H1 (cell line): ENCODE measurements at regions not wholly inside any gene's neighbourhood (a gene's known extent, or its start where the extent isn't known, plus 50 kb on each side); places are given as distances from the start of the nearest gene placed in this dataset.

Source experiments
- CTCF ChIA-PET: fragments of 300-600 bp; sonication (Branson Sonifier 250); formaldehyde crosslinking; loops from one replicate; lab custom pipeline; 2021; ENCODE audit not compliant: partially characterized antibody; lab: Charles Lee
- POLR2A ChIA-PET: fragments of 300-600 bp; sonication (Branson Sonifier 250); formaldehyde crosslinking; loops from one replicate; lab custom pipeline; 2021; ENCODE audit warnings: inconsistent platforms; ENCODE audit not compliant: partially characterized antibody; lab: Charles Lee
- DNase-seq, 2 experiments: peaks; one replicate each; pipeline versions ENCODE4 v3.0.0 to v3.0.0-alpha.2; 2010 to 2022; ENCODE audit warnings: low spot score in 2 of 2, low read depth in 1 of 2, mixed read lengths in 1 of 2
- FAIRE-seq: peaks from 2 replicates; lab custom pipeline; 2011; peaks lifted over from hg19 to GRCh38; lab: Jason Lieb, UNC
- H2AFZ ChIP-seq: 2 replicates; pipeline ENCODE4 v1.8.1; 2012; ENCODE audit warnings: low read length, inconsistent platforms
- H2AK5ac ChIP-seq: 2 replicates; pipeline ENCODE4 v1.6.1; 2013; ENCODE audit warnings: low read depth, low read length
- H2BK120ac ChIP-seq: replicated peaks from 2 replicates; pipeline ENCODE3; 2013; ENCODE audit warnings: low read depth, low read length, inconsistent platforms
- H2BK12ac ChIP-seq: 2 replicates; pipeline ENCODE4 v1.6.1; 2013; ENCODE audit warnings: low read depth, low read length
- H2BK15ac ChIP-seq: 2 replicates; pipeline ENCODE4 v1.6.1; 2013; ENCODE audit warnings: low read length
- H2BK20ac ChIP-seq: 2 replicates; pipeline ENCODE4 v1.6.1; 2013; ENCODE audit warnings: low read length
- H2BK5ac ChIP-seq: 2 replicates; pipeline ENCODE4 v1.6.1; 2013; ENCODE audit warnings: low read depth, low read length
- H3K14ac ChIP-seq: 2 replicates; pipeline ENCODE4 v1.6.1; 2013; ENCODE audit warnings: inconsistent platforms; ENCODE audit not compliant: insufficient read length
- H3K18ac ChIP-seq: 2 replicates; pipeline ENCODE4 v1.6.1; 2013; ENCODE audit warnings: low read length; ENCODE audit errors: extremely low read depth
- H3K23ac ChIP-seq: 2 replicates; pipeline ENCODE4 v1.6.1; 2013; ENCODE audit warnings: inconsistent platforms; ENCODE audit not compliant: insufficient read length
- H3K23me2 ChIP-seq: 2 replicates; pipeline ENCODE4 v1.6.1; 2013; ENCODE audit warnings: low read depth, low read length
- H3K27ac ChIP-seq: 2 replicates; pipeline ENCODE4 v1.6.1; 2011; ENCODE audit warnings: low read depth, low read length, inconsistent platforms
- H3K27me3 ChIP-seq, 4 experiments: replicated peaks in 1 of 4; 1 replicate in 1 of 4; 2 replicates in 3 of 4; pipeline versions ENCODE4 v1.6.1 to v1.8.1; 2011 to 2013; ENCODE audit warnings: low read length in 3 of 4, mild to moderate bottlenecking in 3 of 4, inconsistent platforms in 2 of 4, mixed read lengths in 2 of 4, moderate library complexity in 1 of 4; ENCODE audit not compliant: control insufficient read depth in 3 of 4, insufficient read depth in 3 of 4; ENCODE audit errors: extremely low read depth in 1 of 4
- H3K36me3 ChIP-seq, 4 experiments: 2 replicates each; pipeline versions ENCODE4 v1.6.1 to v1.8.1; 2011 to 2013; ENCODE audit warnings: mild to moderate bottlenecking in 4 of 4, low read length in 3 of 4, moderate library complexity in 2 of 4, control low read depth in 1 of 4, inconsistent platforms in 1 of 4; ENCODE audit not compliant: insufficient read depth in 4 of 4, control insufficient read depth in 2 of 4
- H3K4ac ChIP-seq: replicated peaks from 2 replicates; pipeline ENCODE3; 2013; ENCODE audit warnings: low read length, low read depth, mixed read lengths, inconsistent platforms; ENCODE audit not compliant: insufficient read length
- H3K4me1 ChIP-seq, 4 experiments: replicated peaks in 1 of 4; 1 replicate in 1 of 4; 2 replicates in 3 of 4; pipeline versions ENCODE4 v1.6.1 to v1.8.1; 2011 to 2013; ENCODE audit warnings: low read length in 3 of 4, inconsistent platforms in 2 of 4, mixed read lengths in 1 of 4; ENCODE audit not compliant: insufficient read depth in 4 of 4, control insufficient read depth in 3 of 4
- H3K4me2 ChIP-seq, 2 experiments: 2 replicates each; pipeline versions ENCODE4 v1.6.1 to v1.8.1; 2011 to 2013; ENCODE audit warnings: low read depth in 2 of 2, low read length in 2 of 2, control low read depth in 1 of 2, inconsistent platforms in 1 of 2, mild to moderate bottlenecking in 1 of 2; ENCODE audit not compliant: insufficient read depth in 1 of 2
- H3K4me3 ChIP-seq, 4 experiments: fragments of 200-600, 300-600 bp in 1 of 4; sonication (generic), shearing (Covaris generic), sonication (Bioruptor Twin) in 1 of 4; 2 replicates each; pipeline versions ENCODE4 v1.5.1 to v1.8.1; 2011 to 2016; ENCODE audit warnings: low read length in 4 of 4, low read depth in 3 of 4, control low read depth in 2 of 4, inconsistent platforms in 2 of 4, mild to moderate bottlenecking in 2 of 4, mixed read lengths in 1 of 4, moderate library complexity in 1 of 4; ENCODE audit not compliant: insufficient read depth in 2 of 4; ENCODE audit errors: extremely low read depth in 1 of 4
- H3K56ac ChIP-seq: replicated peaks from 2 replicates; pipeline ENCODE3; 2013; ENCODE audit warnings: low read depth, mild to moderate bottlenecking, mixed read lengths, low read length, inconsistent platforms; ENCODE audit not compliant: insufficient read length
- H3K79me1 ChIP-seq: 2 replicates; pipeline ENCODE4 v1.6.1; 2013; ENCODE audit warnings: low read depth, low read length, control low read depth
- H3K79me2 ChIP-seq, 2 experiments: 2 replicates each; pipeline versions ENCODE4 v1.6.1 to v1.8.1; 2012 to 2013; ENCODE audit warnings: low read length in 2 of 2, mild to moderate bottlenecking in 2 of 2, inconsistent platforms in 1 of 2; ENCODE audit not compliant: insufficient read depth in 2 of 2, control insufficient read depth in 1 of 2
- H3K9ac ChIP-seq, 4 experiments: replicated peaks in 1 of 4; 1 replicate in 1 of 4; 2 replicates in 3 of 4; pipeline versions ENCODE4 v1.6.1 to v1.8.1; 2011 to 2013; ENCODE audit warnings: low read depth in 3 of 4, low read length in 3 of 4, control low read depth in 2 of 4, mild to moderate bottlenecking in 2 of 4, moderate library complexity in 2 of 4, inconsistent platforms in 1 of 4; ENCODE audit errors: extremely low read depth in 1 of 4
- H3K9me3 ChIP-seq, 2 experiments: 2 replicates each; pipeline versions ENCODE4 v1.6.1 to v1.8.1; 2012 to 2013; ENCODE audit warnings: mild to moderate bottlenecking in 2 of 2, moderate library complexity in 2 of 2, control low read depth in 1 of 2, inconsistent platforms in 1 of 2, low read depth in 1 of 2, low read length in 1 of 2, mixed read lengths in 1 of 2; ENCODE audit not compliant: insufficient read depth in 2 of 2
- H4K20me1 ChIP-seq, 2 experiments: replicated peaks in 1 of 2; 2 replicates each; pipeline versions ENCODE3 to v1.8.1; 2011 to 2013; ENCODE audit warnings: inconsistent platforms in 2 of 2, low read length in 2 of 2, mild to moderate bottlenecking in 1 of 2; ENCODE audit not compliant: insufficient read depth in 2 of 2, control insufficient read depth in 1 of 2
- H4K5ac ChIP-seq: 2 replicates; pipeline ENCODE4 v1.6.1; 2013; ENCODE audit warnings: low read length, low read depth, mixed read lengths, inconsistent platforms; ENCODE audit not compliant: insufficient read length
- H4K8ac ChIP-seq: 2 replicates; pipeline ENCODE4 v1.8.0; 2013; ENCODE audit warnings: mild to moderate bottlenecking, moderate library complexity, low read length, inconsistent platforms; ENCODE audit not compliant: insufficient read depth; ENCODE audit errors: extremely low read depth
- H4K91ac ChIP-seq: replicated peaks from 2 replicates; pipeline ENCODE3; 2013; ENCODE audit warnings: low read length, mixed read lengths, inconsistent platforms; ENCODE audit not compliant: insufficient read length
- BCL11A ChIP-seq, 2 experiments: IDR thresholded peaks; one replicate each; pipeline ENCODE4 v1.6.1; 2011; ENCODE audit warnings: low read depth in 2 of 2, low read length in 2 of 2, mild to moderate bottlenecking in 2 of 2
- EGR1 ChIP-seq: IDR thresholded peaks from 2 replicates; pipeline ENCODE4 v1.6.1; 2011; ENCODE audit warnings: low read depth, low read length, borderline replicate concordance
- EZH2 ChIP-seq: fragments of 200-600 bp; sonication (generic); IDR thresholded peaks from 2 replicates; pipeline ENCODE4 v1.7.1; 2012; ENCODE audit warnings: low read depth, mild to moderate bottlenecking, moderate library complexity, low read length, inconsistent platforms; ENCODE audit not compliant: severe bottlenecking
- GABPA ChIP-seq: IDR thresholded peaks from 2 replicates; pipeline ENCODE4 v1.6.1; 2011; ENCODE audit warnings: mild to moderate bottlenecking, low read length, moderate library complexity, borderline replicate concordance; ENCODE audit not compliant: insufficient read depth
- GTF2F1 ChIP-seq: IDR thresholded peaks from 2 replicates; pipeline ENCODE4 v1.6.1; 2012; ENCODE audit warnings: low read depth, low read length, improper control_type of control experiment, borderline replicate concordance
- JUN ChIP-seq: IDR thresholded peaks from 2 replicates; pipeline ENCODE4 v1.6.1; 2011; ENCODE audit warnings: low read depth, mild to moderate bottlenecking, improper control_type of control experiment, low read length
- JUND ChIP-seq: IDR thresholded peaks from 2 replicates; pipeline ENCODE4 v1.6.1; 2011; ENCODE audit warnings: mild to moderate bottlenecking, improper control_type of control experiment, low read length
- NANOG ChIP-seq: IDR thresholded peaks from 2 replicates; pipeline ENCODE4 v1.6.1; 2011; ENCODE audit warnings: low read length, low read depth, mild to moderate bottlenecking, inconsistent platforms; ENCODE audit not compliant: insufficient read depth, poor library complexity, severe bottlenecking
- PHF8 ChIP-seq: fragments of 200-600 bp; sonication (generic); conservative IDR thresholded peaks from 2 replicates; pipeline ENCODE4 v1.7.1; 2012; ENCODE audit warnings: low read depth, mild to moderate bottlenecking, inconsistent platforms, low read length, moderate library complexity
- RBBP5 ChIP-seq: IDR thresholded peaks from 2 replicates; pipeline ENCODE4 v1.7.1; 2012; ENCODE audit warnings: low read depth, mild to moderate bottlenecking, inconsistent platforms, low read length, moderate library complexity, borderline replicate concordance
- SIN3A ChIP-seq, 2 experiments: IDR thresholded peaks in 1 of 2; conservative IDR thresholded peaks in 1 of 2; 2 replicates each; pipeline ENCODE4 v1.6.1; 2011 to 2012; ENCODE audit warnings: low read length in 2 of 2, improper control_type of control experiment in 1 of 2, low read depth in 1 of 2, mild to moderate bottlenecking in 1 of 2
- SIX5 ChIP-seq: IDR thresholded peaks from 2 replicates; pipeline ENCODE4 v1.6.1; 2011; ENCODE audit warnings: mild to moderate bottlenecking, low read depth, low read length
- SP1 ChIP-seq: IDR thresholded peaks from 2 replicates; pipeline ENCODE4 v1.6.1; 2011; ENCODE audit warnings: low read depth, low read length
- TEAD4 ChIP-seq: IDR thresholded peaks from 2 replicates; pipeline ENCODE4 v1.6.1; 2012; ENCODE audit warnings: low read depth, low read length, inconsistent platforms, mixed read lengths
- ZNF274 ChIP-seq: IDR thresholded peaks from 2 replicates; pipeline ENCODE4 v1.7.0; 2012; ENCODE audit warnings: low read length, borderline replicate concordance; ENCODE audit errors: extremely low read depth
- WGBS, 2 experiments: shearing (Covaris generic) in 1 of 2; methylation state at CpG; one replicate each; pipeline versions ENCODE4 v1.1.6 to v1.1.7; 2013 to 2015; ENCODE audit warnings: low lambda C conversion rate in 2 of 2, mixed read lengths in 2 of 2, inconsistent platforms in 1 of 2, low coverage in 1 of 2, missing lambda C conversion rate in 1 of 2; ENCODE audit not compliant: insufficient replicate concordance in 2 of 2, insufficient coverage in 1 of 2, insufficient read length in 1 of 2; ENCODE audit errors: extremely low coverage in 1 of 2, missing lambda C conversion rate in 1 of 2; 5-methylcytosine and 5-hydroxymethylcytosine counted together

DNA sequence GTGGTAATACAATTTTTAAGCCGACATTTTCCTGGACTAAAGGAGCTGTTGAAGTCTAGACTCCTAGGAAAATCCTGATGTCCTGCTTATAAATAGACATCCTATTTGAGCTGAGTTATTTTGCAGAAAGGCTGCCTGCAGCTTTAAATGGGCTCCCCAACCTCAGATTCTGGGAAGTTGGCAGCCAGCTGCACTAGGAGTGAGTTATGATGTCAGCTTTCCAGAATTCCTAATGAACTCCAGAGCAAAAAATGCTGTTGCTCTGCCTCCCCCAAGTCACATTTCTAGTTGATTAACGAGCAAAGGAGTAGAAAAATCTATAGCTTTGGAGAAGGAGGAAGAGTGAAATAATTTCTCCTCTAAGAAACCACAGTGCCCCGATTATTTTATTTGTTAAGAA, 346.3 kb upstream of the SULF2 start:
- Histone ChIP-seq H2AK5ac (no peak overlapping the region), H3K9ac (no peak overlapping the region), H3K36me3 (no peaks in the 10 kb centered on the region), H3K79me1 (no peaks in the 10 kb centered on the region), H2BK5ac (no peak overlapping the region), H3K4me1 (0 out of 7 replicates have a peak, but pooled peaks cover 0 to 2% (median 0%) of the 10 kb centered on the region in 4 experiments), H4K8ac (no peak overlapping the region), H3K56ac (no peak overlapping the region), H3K4ac (no peak overlapping the region), H3K4me3 (no peak overlapping the region), H2BK15ac (no peak overlapping the region), H3K14ac (no peak overlapping the region), H2BK20ac (no peak overlapping the region), H3K23me2 (no peaks in the 10 kb centered on the region), H3K27me3 (no peaks in the 10 kb centered on the region), H2BK12ac (no peak overlapping the region), H3K9me3 (no peaks in the 10 kb centered on the region), H3K23ac (no peak overlapping the region), H3K4me2 (no peak overlapping the region), H4K20me1 (no peaks in the 10 kb centered on the region), H4K5ac (no peak overlapping the region), H3K79me2 (no peaks in the 10 kb centered on the region), H3K27ac (no peak overlapping the region), H3K18ac (no peak overlapping the region), H2BK120ac (no peak overlapping the region), H4K91ac (no peak overlapping the region), H2AFZ (no peak overlapping the region)
- DNase-seq = no peak
- ChIA-PET CTCF (interaction anchor here (0.6 to 1.4 kb wide), 5 partner anchors 16 to 236 kb away, joined by 3 to 4 read pairs (median 3); no protein-coding TSS in a partner anchor), POLR2A (no interaction called here)
- FAIRE-seq = no peak
- WGBS, 2 experiments = 88% methylated on average over 3 of the region's 3 CpGs; no CpG with 5 or more reads in 1 of the 2 experiments
- no peak for TF ChIP-seq NANOG
- no peak for TF ChIP-seq JUND
- no peak for TF ChIP-seq SP1
- no peak for TF ChIP-seq EZH2
- TF ChIP-seq PHF8 = no peak
- no peak for TF ChIP-seq TEAD4
- TF ChIP-seq ZNF274 = no peak
- TF ChIP-seq GTF2F1 = no peak
- no peak for TF ChIP-seq GABPA
- no peak for TF ChIP-seq RBBP5
- no peak for TF ChIP-seq JUN
- no peak for TF ChIP-seq EGR1
- TF ChIP-seq BCL11A (IDR thresholded peaks at IDR 0.05; ENCODE audit: low read depth in 2 of 2, low read length in 2 of 2) = no peak
- TF ChIP-seq SIN3A (conservative IDR thresholded peaks at IDR 0.05 in 1 of 2, IDR thresholded peaks at IDR 0.05 in 1 of 2; ENCODE audit: low read depth in 1 of 2, low read length in 2 of 2) = no peak
- no peak for TF ChIP-seq SIX5
